Esophagus muscularis mucosa (tissue), 4 donors: ENCODE measurements at regions not wholly inside any gene's neighbourhood (a gene's known extent, or its start where the extent isn't known, plus 50 kb on each side); places are given as distances from the start of the nearest gene placed in this dataset.

Experiments used
- DNase-seq: peaks from one replicate; pipeline ENCODE4 v3.0.0-alpha.2; 2017; ENCODE audit errors: extremely low spot score
- H3K27ac ChIP-seq, 4 donors: fragments of 200-600 bp; sonication (generic); replicated peaks in 1 of 4; 1 replicate in 3 of 4; 2 replicates in 1 of 4; pipeline ENCODE4 v1.5.1; 2016 to 2019; ENCODE audit warnings: mild to moderate bottlenecking in 1 of 4
- H3K27me3 ChIP-seq, 4 donors: fragments of 200-600 bp; sonication (generic); one replicate each; pipeline versions ENCODE4 v1.5.1 to v1.6.0; 2016 to 2019
- H3K36me3 ChIP-seq, 4 donors: fragments of 200-600 bp; sonication (generic); one replicate each; pipeline ENCODE4 v1.5.1; 2016 to 2019
- H3K4me1 ChIP-seq, 4 donors: fragments of 200-600 bp; sonication (generic); one replicate each; pipeline ENCODE4 v1.5.1; 2016 to 2019
- H3K4me3 ChIP-seq, 4 donors: fragments of 200-600 bp; sonication (generic); 1 replicate in 2 of 4; 2 replicates in 2 of 4; pipeline ENCODE4 v1.5.1; 2016 to 2019; ENCODE audit warnings: mild to moderate bottlenecking in 4 of 4, moderate library complexity in 1 of 4
- H3K9me3 ChIP-seq, 4 donors: fragments of 200-600 bp; sonication (generic); 1 replicate in 3 of 4; 2 replicates in 1 of 4; pipeline ENCODE4 v1.5.1; 2016 to 2019
- CTCF ChIP-seq, 3 experiments: fragments of 200-600 bp in 2 of 3; fragments of 450-650 bp in 1 of 3; sonication (generic) in 2 of 3; IDR thresholded peaks; one replicate each; pipeline ENCODE4 v1.5.1; 2017 to 2019; ENCODE audit warnings: antibody characterized with exemption in 3 of 3, mild to moderate bottlenecking in 2 of 3, moderate library complexity in 1 of 3
- EP300 ChIP-seq: sonication (generic); formaldehyde crosslinking; IDR thresholded peaks from one replicate; pipeline ENCODE4 v1.6.1; 2017; ENCODE audit warnings: antibody characterized with exemption
- POLR2A ChIP-seq: fragments of 450-650 bp; IDR thresholded peaks from one replicate; pipeline ENCODE4 v1.6.1; 2017; ENCODE audit warnings: antibody characterized with exemption, moderate library complexity, mild to moderate bottlenecking, low read depth
- POLR2AphosphoS5 ChIP-seq, 2 donors: sonication (generic); formaldehyde crosslinking; IDR thresholded peaks; one replicate each; pipeline ENCODE4 v1.6.1; 2017; ENCODE audit warnings: antibody characterized with exemption in 2 of 2
- WGBS: methylation state at CpG from one replicate; pipeline ENCODE4 v1.1.5; 2018; 5-methylcytosine and 5-hydroxymethylcytosine counted together
- intact Hi-C: fragments of 100-400 bp; cut with DNase I; formaldehyde crosslinking; loops from one replicate; pipeline ENCODE4 v1.15.1; 2023

GRCh38 chr14:46053221-46053620, 598.4 kb downstream of the RPL10L start:
- Histone ChIP-seq H3K36me3 (no peaks in the 10 kb centered on the region), H3K27ac (no peak overlapping the region), H3K4me3 (no peak overlapping the region), H3K4me1 (no peaks in the 10 kb centered on the region), H3K9me3 (no peaks in the 10 kb centered on the region), H3K27me3 (no peaks in the 10 kb centered on the region)
- no peak for DNase-seq
- intact Hi-C loops = no loop called here
- no peak for TF ChIP-seq POLR2AphosphoS5 (IDR thresholded peaks at IDR 0.05)
- no peak for TF ChIP-seq CTCF (IDR thresholded peaks at IDR 0.05)
- TF ChIP-seq EP300 = no peak
- TF ChIP-seq POLR2A = no peak
- 75% methylated on average over 1 of the region's 1 CpG for WGBS

- H3K4me3 ChIP-seq = no peak overlapping the region
- no peak overlapping the region for H3K27ac ChIP-seq
- intact Hi-C loops = no loop called here
- no peaks in the 10 kb centered on the region for H3K4me1 ChIP-seq
- WGBS = 69% methylated on average over 1 of the region's 1 CpG
- TF ChIP-seq EP300 (no peak), POLR2A (no peak), CTCF (IDR thresholded peaks at IDR 0.05) (no peak), POLR2AphosphoS5 (IDR thresholded peaks at IDR 0.05) (no peak)
- H3K27me3 ChIP-seq = no peaks in the 10 kb centered on the region
- no peaks in the 10 kb centered on the region for H3K36me3 ChIP-seq
- H3K9me3 ChIP-seq = no peaks in the 10 kb centered on the region
- no peak for DNase-seq
Measured at GRCh38 chr14:46051796-46052195, 599.8 kb downstream of the RPL10L start.

- 28% methylated on average over 3 of the region's 3 CpGs for WGBS
- TF ChIP-seq POLR2A = no peak
- TF ChIP-seq POLR2AphosphoS5 (IDR thresholded peaks at IDR 0.05) = no peak
- no peak for TF ChIP-seq EP300
- TF ChIP-seq CTCF (IDR thresholded peaks at IDR 0.05) = no peak
- Histone ChIP-seq H3K27ac (no peak overlapping the region), H3K27me3 (no peaks in the 10 kb centered on the region), H3K4me1 (no peaks in the 10 kb centered on the region), H3K4me3 (no peak overlapping the region), H3K9me3 (no peaks in the 10 kb centered on the region), H3K36me3 (no peaks in the 10 kb centered on the region)
- intact Hi-C loops = no loop called here
- DNase-seq = no peak
Measured at GRCh38 chr14:46048127-46048526, 603.5 kb downstream of the RPL10L start.

- intact Hi-C loops = no loop called here
- no peak for DNase-seq
- Histone ChIP-seq H3K4me1 (no peaks in the 10 kb centered on the region), H3K9me3 (no peaks in the 10 kb centered on the region), H3K27ac (no peak overlapping the region), H3K27me3 (no peaks in the 10 kb centered on the region), H3K36me3 (no peaks in the 10 kb centered on the region), H3K4me3 (no peak overlapping the region)
- WGBS = 87% methylated on average over 4 of the region's 4 CpGs
- TF ChIP-seq CTCF (IDR thresholded peaks at IDR 0.05) (no peak), POLR2A (no peak), POLR2AphosphoS5 (IDR thresholded peaks at IDR 0.05) (no peak), EP300 (no peak)
Measured at GRCh38 chr14:46036099-46036498, 615.5 kb downstream of the RPL10L start.

- no peak for DNase-seq
- H3K4me3 ChIP-seq = no peak overlapping the region
- H3K27me3 ChIP-seq = no peaks in the 10 kb centered on the region
- H3K4me1 ChIP-seq = no peaks in the 10 kb centered on the region
- no peaks in the 10 kb centered on the region for H3K36me3 ChIP-seq
- no peaks in the 10 kb centered on the region for H3K9me3 ChIP-seq
- intact Hi-C loops = no loop called here
- TF ChIP-seq POLR2AphosphoS5 (IDR thresholded peaks at IDR 0.05) (no peak), CTCF (IDR thresholded peaks at IDR 0.05) (no peak), EP300 (no peak), POLR2A (no peak)
- H3K27ac ChIP-seq = no peak overlapping the region
- 56% methylated on average over 3 of the region's 3 CpGs for WGBS
Measured at GRCh38 chr14:46034305-46034704, 617.3 kb downstream of the RPL10L start.
